Jurkat, Clone E6-1 (cell line): ENCODE measurements at regions not wholly inside any gene's neighbourhood (a gene's known extent, or its start where the extent isn't known, plus 50 kb on each side); places are given as distances from the start of the nearest gene placed in this dataset.

Source experiments
- DNase-seq: peaks from one replicate; pipeline ENCODE4 v3.0.0-alpha.2; 2011; ENCODE audit warnings: low read depth, low spot score
- H3K4me3 ChIP-seq: 2 replicates; pipeline ENCODE4 v1.5.1; 2011; ENCODE audit warnings: mild to moderate bottlenecking, low read length, control low read depth, moderate library complexity

GRCh38 chr12:18895540-18895939 lies 157.6 kb downstream of the CAPZA3 start:
- no peak for DNase-seq
- H3K4me3 ChIP-seq = no peak overlapping the region

GRCh38 chr12:18895946-18896345 lies 158.0 kb downstream of the CAPZA3 start:
- DNase-seq = no peak
- no peak overlapping the region for H3K4me3 ChIP-seq

DNA sequence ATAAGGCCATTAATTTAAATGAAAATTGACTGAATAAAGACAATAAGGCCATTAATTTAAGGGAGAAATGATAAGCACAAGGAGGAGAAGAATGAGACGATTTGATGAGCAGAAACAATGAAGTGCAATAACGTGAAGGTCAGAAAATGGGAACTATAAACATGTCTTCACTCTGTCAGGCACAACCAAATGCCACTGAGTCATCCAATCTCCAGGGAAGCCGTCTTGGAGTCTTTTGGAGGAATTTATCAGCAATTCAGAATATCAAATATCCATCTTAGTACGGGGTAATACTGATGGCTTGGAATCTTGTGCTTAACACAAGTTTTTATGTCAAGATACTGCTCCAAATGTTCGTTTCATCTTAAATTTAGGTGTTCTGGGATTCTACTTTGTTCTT lies 159.9 kb downstream of the CAPZA3 start:
- no peak for DNase-seq
- H3K4me3 ChIP-seq = no peak overlapping the region

GRCh38 chr12:18898470-18898869 lies 160.6 kb downstream of the CAPZA3 start:
- H3K4me3 ChIP-seq = no peak overlapping the region
- no peak for DNase-seq

DNA sequence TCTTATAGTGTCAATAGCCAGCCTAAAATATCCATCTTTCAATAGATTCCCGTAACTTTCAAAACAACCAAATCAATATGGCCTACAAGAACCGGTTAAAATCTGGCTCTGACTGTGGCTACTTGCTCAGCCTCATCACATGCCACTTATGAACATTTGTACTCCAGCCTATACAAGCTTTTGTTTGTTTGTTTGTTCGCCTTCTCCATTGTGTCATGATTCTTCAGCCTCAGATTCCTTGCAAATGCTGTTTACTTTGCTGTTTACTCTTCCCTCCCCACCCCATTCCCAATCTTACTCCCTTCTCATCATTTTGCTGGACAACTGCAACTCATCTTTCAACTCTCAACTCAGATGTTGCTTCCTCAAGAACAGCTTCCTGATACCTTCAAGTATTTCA lies 161.2 kb downstream of the CAPZA3 start:
- DNase-seq = no peak

DNA sequence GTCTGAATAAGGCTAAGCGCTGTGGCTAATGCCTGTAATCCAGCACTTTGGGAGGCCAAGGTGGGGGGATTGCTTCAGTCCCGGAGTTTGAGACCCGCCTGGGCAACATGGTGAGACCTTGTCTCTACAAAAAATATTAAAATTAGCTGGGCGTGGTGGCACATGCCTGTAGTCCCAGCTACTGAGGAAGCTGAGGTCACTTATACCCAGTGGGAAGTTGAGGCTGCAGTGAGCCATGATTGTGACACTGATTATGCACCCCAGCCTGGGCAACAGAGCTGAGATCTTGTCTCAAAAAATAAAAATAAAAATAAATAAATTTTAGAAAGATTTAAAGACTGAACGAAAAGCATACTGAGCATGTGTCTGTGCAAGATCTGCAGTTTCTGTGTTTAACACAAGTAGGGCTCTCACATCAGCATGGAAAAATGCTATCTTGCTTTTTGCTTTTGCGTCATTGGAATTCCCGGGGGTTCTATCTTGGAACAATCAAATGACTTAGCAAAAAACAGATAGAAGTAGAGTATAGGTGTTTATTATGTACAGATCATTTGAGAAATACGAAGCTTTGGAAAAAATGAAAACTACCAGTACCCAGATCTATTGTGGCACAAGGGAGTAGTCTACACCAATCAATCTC lies 161.9 kb downstream of the CAPZA3 start:
- H3K4me3 ChIP-seq = no peak overlapping the region
- no peak for DNase-seq

More for the DNA sequence above, 161.2 kb downstream of the CAPZA3 start:
- H3K4me3 ChIP-seq = no peak overlapping the region

GRCh38 chr12:18905134-18905533 lies 167.2 kb downstream of the CAPZA3 start:
- no peak for DNase-seq
- no peak overlapping the region for H3K4me3 ChIP-seq

- no peak overlapping the region for H3K4me3 ChIP-seq
- no peak for DNase-seq
Measured at GRCh38 chr12:18906395-18906794, 168.5 kb downstream of the CAPZA3 start.

DNA sequence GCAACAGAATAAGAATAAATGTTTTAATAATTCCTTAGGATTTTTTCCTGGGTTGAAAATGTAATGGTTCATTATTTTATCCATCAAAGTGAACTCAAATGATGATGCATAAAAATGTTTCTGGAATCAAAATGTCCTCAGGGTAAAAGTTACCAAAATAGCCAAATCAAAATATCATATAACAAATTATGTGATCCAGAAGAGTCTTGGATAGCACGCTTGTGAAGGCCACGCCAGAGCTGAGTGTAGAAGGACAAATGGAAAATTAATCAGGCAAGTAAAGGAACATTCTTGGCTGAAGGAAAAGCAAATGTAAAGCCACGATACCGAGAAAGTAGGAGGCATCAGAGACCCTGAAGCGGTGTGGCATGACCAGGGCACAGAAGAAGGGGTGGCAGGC lies 169.2 kb downstream of the CAPZA3 start:
- no peak overlapping the region for H3K4me3 ChIP-seq
- DNase-seq = no peak

DNA sequence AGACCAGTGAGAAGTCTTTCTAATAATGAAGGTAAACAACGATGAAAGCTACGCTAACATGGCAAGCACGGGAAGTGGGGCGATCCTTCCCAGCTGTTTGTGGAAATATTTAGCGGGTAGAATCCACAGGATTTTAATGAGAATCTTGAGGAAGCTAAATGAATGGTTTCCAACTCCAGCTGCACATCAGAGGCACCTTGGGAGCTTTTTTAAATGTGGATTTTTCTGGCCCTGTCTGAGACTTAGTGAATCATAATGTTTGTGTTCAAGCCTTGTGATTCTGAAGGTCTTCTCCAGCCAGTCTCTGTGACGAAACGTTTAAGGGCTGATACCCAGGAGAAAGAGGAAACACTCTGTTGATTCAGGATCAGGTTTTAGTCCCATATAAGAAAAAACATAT lies 169.8 kb downstream of the CAPZA3 start:
- H3K4me3 ChIP-seq = no peak overlapping the region
- DNase-seq = no peak

DNA sequence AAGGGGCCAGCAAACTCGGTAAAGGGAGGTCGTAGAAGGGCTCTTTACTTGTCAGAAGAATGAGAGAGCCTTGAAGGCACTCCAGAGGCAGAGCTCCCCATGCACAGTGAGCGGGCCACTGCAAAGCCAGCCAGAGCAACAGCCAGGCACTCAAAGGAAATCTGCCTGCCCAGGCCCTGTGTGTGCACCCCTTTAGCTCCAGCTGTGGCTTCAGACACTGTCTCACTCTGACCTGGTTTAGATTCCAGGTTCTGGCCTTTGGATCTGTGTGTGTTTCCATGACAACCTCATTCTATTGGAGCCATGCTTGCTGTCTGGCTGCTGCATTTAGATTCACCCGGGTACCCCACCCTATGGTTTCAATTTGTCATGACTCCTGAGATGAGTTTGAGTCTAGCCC lies 170.3 kb downstream of the CAPZA3 start:
- no peak for DNase-seq

DNA sequence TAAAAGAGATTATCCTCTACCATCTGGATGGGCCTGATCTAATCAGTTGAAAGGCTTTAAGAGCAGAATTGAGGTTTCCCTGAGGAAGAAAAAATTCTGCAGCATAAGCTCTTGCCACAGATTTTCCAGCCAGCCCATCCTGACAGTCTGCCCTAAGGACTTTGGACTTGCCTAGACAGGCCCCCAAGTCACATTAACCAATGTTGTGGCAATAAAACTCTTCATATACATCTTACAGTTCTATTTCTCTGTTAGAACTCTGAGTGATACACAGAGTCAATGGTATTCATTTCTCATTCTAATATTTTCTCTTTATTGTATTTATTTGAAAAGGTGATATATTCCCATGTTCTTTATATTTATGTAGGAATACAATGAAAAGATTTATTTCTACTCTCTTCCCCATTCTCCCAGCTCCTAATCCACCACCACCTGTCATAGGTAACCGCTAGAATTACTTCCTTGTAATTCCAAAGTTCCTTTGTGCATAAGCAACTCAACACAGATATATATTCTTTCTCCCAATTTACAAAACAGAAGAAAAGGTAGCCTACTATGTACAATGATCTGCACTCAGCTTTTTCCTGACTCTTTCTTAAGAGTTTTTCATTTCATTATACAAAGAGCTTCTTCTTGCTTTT lies 182.1 kb downstream of the CAPZA3 start:
- no peak overlapping the region for H3K4me3 ChIP-seq

More for the DNA sequence above, 170.3 kb downstream of the CAPZA3 start:
- no peak overlapping the region for H3K4me3 ChIP-seq

DNA sequence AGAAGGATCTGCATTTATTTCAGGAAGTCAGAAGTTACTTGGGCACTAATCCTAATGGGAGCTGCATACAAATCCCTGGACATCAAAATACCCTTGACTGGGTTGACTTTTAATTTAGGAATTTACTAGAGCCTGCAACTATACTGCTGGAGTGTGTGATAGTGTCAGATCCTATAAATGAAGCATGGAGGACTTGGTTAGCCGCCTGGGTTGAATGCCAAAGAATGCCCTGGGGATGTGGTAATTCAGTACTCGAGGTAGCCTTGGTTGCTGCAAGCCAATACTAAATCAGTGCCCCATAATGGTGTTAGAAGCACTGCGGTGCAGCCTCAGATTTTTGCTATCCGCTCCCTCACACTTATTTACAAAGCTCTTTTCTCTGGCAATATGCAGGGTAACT lies 184.9 kb downstream of the CAPZA3 start:
- no peak for DNase-seq

More for the DNA sequence above, 182.1 kb downstream of the CAPZA3 start:
- no peak for DNase-seq

DNA sequence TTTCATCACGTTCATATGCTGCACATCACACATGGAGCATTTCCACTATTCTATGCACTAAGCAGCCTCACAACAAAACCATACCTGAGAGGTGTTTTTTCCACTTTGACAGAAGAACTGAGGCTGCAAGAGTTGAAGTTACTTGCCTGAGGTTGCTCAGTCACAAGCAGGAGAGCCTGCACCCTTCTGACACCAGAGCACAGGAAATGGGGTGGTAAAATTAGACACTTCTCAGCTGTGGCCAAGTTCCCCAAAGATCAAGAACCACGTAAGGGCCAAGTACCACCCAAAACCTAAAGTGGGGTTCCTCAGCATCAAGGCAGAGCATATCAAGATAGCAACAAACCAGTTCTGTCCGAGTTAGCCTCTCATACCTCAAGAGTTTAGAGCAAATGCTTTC lies 185.8 kb downstream of the CAPZA3 start:
- no peak overlapping the region for H3K4me3 ChIP-seq
- DNase-seq = no peak

More for the DNA sequence above, 184.9 kb downstream of the CAPZA3 start:
- H3K4me3 ChIP-seq = no peak overlapping the region

GRCh38 chr12:18926188-18926587 lies 188.3 kb downstream of the CAPZA3 start:
- DNase-seq = no peak
- H3K4me3 ChIP-seq = no peak overlapping the region

- DNase-seq = no peak
- no peak overlapping the region for H3K4me3 ChIP-seq
Measured at GRCh38 chr12:18932211-18932610, 194.3 kb downstream of the CAPZA3 start.

- no peak for DNase-seq
- H3K4me3 ChIP-seq = no peak overlapping the region
Measured at GRCh38 chr12:18932715-18933114, 194.8 kb downstream of the CAPZA3 start.

DNA sequence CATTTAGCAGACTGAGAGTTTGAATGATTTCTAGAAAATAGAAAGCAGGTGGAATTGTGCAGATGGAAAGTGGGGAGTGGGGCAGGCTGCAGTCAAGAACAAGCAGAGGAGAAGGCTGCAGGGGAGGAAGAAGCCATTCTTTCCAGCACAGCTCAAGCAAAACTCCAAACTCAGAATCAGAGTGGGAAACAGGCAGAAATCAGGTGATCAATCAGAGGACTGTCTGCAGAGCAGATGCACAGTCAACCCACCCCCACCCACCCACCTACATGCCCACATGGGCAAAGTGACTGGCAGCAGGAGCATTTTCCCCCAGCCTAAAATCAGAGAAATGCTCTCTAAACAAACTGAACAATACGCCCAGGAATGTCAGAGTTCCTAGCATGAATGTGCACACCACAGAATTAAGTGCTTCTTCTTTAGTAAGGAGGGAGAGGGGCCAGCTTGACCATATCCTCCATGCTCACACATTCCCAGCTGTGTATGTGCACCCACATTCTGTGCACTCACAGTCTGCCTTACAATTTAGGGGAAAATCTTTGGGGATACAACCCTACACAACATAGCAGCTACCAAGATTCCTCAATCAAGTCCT lies 194.1 kb upstream of the PLEKHA5 start:
- no peak overlapping the region for H3K4me3 ChIP-seq
- DNase-seq = no peak

GRCh38 chr12:18939051-18939450 lies 190.5 kb upstream of the PLEKHA5 start:
- DNase-seq = no peak
- H3K4me3 ChIP-seq = no peak overlapping the region

DNA sequence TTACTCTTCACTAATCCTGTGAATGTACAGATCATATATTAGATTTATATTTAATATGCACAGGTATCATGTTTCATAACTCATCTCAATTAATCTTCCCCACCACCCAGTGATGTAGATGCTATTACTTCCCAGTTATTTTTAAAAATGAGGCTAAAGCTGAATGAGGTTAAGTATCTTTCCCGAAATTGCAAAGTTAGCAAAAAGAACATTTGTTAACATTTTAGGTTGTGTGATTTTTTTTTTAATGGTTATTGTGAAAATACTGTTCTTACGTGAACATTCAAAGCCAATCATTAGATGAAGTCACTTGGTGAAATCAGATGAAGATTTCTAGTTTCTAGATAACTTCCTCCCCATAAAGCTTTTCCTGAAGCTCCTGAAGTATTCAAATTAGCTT lies 186.9 kb upstream of the PLEKHA5 start:
- no peak overlapping the region for H3K4me3 ChIP-seq
- no peak for DNase-seq

DNA sequence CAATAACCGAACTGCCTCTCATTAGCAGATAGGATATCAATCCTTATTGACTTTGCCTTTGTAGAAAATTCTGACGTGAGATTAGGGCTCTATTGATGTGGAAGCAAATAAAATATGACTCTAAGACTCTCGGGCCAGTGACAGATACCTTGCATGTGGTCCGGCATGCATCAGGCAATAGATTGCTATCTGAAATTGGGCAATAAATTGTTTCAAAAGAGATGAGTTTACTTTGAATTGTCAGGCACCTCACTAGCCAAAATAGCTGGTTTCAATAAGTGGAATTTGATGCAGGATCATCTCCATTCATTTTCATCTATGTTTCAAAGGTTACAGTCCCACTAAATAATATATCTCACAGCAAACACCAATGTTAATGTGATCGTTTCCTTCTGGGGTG lies 186.3 kb upstream of the PLEKHA5 start:
- no peak for DNase-seq
- H3K4me3 ChIP-seq = no peak overlapping the region
